Kidney glomerular epithelial cell (primary cell): ENCODE measurements at regions not wholly inside any gene's neighbourhood (a gene's known extent, or its start where the extent isn't known, plus 50 kb on each side); places are given as distances from the start of the nearest gene placed in this dataset.
A peak's percentile ranks its signal among the peaks of the same experiment; 100 is the strongest.
"Not testable (repeated sequence)": the region's sequence is repeated elsewhere in the genome, so short reads cannot be mapped to it uniquely, and the experiment has no call there.

Experiments used
- DNase-seq: peaks from one replicate; lab custom pipeline; 2025; lab: John Stamatoyannopoulos, UW

DNA sequence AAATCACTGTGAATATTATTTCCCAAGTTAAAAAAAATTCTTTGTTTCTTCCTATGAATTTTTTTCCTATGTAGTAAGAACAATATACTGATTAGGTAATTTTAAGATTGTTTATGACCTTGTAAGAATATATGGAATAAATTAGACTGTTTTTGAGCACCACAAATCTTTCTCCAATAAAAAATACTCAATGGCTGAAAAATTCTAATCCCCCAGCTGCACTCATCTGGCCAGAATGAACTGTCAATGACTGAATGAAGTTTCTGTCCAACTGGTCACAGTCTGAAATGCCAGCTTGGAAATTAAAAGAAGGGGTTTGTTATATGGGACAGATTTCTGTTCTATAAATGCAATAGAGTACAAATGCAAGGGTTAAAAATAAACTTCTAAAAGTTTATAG is 569.5 kb upstream of the SEMA6A start:
- no peak for DNase-seq

DNA sequence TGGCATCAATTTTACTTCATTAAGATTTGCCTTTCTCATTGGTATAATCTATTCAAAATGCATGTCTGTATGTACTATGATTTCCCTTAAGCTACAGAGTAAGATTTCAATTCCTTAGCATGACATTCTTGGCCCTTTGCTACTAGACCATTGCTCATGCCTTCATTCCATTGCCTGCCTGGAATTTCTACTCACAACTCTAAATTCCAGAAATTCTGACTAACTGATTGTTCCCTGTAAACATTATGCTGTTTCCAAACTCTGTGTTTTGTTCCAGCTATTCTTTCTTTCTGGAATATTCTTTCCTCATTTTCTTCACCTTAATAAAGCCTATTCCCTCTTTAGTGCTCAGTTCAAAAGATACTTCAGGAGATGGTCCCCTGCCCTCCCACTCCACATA is 568.8 kb upstream of the SEMA6A start:
- peak; percentile 33 for DNase-seq

DNA sequence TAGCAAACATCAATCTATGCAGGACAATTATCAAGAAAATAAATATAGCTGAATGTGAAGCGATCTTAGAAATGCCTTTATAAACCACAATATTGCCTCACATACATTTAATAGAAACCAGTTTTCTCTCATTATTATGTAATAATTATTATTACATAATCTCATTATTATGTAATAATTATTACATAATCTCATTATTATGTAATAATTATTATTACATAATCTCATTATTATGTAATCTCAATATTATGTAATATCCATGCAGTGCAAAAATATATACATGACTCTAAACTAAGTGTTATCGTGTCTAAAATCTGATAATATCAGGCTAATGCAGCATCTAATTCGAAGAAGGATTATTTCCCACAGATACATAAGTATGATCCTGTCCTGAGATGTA is 563.9 kb upstream of the SEMA6A start:
- DNase-seq, result no peak

DNA sequence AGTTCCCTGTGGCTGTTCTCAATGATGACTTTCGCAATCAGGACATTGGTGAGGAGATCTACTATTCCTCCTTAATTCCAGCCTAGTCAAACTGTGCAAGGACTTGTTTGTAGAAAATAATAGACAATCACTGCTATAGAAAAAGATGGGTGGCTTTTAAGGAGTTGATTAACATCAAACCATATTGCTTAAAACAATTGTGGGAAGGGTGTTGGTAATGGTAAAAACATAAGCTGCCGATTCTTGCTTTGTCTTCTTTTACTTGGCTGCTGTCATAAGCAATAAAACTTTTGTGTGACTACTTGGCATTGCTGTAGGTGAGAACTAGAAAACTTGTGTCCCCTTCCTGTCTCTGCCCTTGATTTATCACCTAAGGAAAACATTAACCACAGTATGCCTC is 561.2 kb upstream of the SEMA6A start:
- DNase-seq, result no peak

DNA sequence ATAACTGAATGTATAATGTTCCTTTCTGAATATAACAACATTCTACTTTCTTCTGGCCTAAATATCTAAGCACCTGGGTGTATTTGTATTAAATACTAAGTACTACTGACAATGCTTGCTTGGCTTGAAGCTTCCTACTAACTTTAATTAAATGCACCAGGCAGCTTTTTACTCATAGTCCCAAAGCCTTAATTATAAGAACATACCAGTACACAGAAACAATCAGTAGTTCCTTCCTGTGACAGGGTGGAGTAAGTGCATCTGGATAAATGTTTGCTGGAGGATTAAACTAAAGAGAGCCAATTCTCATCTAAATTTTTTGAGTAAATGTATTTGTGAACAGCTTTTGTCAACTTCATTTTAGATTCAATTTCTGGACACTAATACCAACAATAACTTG is 558.6 kb upstream of the SEMA6A start:
- no peak for DNase-seq

DNA sequence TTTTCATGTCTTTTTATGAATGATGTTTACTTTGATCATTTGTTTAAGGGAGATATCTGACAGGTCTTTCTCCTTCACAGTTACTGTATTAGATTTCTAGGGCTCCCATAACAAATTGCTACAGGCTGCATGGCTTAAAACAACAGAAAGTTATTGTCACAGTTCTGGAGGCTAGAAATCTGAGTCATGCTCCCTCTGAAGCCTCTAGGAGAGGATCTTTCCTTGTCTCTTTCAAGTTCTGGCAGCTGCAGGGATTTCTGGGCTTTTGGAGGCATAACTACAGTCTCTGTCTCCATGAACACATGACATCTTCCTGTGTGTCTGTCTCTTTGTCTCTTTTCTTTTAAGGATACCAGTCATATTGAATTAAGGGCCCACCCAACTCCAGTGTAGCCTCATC is 557.3 kb upstream of the SEMA6A start:
- DNase-seq, result no peak

DNA sequence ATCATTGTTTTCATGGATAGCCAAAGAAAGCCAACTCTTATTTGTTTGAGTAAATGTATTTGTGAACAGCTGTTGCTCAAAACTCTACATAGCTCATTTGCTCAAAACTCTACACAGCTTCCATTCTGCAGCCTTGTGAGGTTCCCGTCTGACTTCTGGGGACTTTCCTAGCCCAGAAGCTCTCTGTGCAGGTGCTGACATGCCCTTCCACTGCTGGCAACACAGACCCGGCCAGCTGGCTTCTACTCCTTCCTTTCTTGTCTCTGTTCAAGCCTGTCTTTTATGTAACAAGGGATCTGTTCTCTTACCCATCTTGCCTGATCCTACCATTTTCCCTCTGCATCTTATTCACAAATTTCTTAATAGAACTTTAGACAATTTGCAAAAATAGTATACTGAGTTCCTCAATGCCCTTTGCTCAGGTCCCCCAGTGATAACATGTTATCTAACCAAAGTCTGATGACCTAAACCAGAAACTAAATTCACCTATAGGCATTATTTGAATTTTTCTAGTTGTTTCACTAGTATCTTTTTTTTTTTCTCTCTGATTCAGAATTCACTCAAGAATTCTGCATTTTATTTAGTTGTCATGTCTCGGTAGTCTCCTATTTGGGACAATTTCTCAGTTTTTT is 556.5 kb upstream of the SEMA6A start:
- no peak for DNase-seq

DNA sequence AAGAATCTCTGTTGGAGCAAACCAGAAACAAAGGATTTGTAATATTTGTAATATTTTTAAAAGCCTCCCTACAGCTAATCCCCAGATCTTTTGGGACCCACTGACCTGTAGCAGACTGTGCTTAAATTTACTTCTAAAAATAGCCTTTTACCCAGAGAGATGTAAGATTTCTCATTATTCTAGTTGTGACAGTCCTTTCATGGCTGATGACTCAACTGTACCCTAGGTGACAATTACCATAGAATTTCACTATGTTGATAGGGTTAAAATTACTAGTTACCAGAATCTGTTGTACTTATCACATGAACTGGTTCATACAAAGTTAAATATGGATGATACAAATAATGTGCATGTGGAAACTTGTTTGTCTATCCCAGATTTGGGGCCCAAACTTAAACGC is 543.9 kb upstream of the SEMA6A start:
- no peak for DNase-seq

DNA sequence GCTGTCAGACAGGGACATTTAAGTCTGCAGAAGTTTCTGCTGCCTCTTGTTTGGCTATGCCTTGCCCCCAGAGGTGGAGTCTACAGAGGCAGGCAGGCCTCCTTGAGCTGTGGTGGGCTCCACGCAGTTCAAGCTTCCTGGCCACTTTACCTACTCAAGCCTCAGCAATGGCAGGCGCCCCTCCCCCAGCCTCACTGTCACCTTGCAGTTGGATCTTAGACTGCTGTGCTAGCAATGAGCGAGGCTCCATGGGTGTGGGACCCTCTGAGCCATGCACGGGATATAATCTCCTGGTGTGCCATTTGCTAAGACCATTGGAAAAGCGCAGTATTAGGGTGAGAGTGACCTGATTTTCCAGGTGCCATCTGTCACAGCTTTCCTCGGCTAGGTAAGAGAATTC is 542.7 kb upstream of the SEMA6A start:
- not testable (repeated sequence) for DNase-seq

DNA sequence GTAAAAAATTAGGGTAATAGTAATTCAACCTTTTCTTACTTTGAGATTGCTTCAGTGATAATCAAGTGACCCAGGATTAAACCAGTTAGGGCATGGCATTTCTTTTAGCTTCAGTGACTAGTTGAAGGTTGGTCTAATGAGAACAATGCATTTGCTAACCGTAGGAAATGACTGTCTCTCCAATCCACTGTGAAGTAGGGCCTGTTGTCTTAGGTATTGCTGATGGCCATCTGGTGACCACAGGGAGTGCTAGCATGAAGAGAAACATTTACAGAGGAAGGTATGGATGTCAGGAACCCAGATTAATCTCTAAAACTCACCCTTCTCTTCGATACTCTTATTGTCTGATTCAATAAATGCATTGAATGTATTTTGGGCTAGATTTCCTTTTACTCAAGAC is 535.9 kb upstream of the SEMA6A start:
- no peak for DNase-seq

DNA sequence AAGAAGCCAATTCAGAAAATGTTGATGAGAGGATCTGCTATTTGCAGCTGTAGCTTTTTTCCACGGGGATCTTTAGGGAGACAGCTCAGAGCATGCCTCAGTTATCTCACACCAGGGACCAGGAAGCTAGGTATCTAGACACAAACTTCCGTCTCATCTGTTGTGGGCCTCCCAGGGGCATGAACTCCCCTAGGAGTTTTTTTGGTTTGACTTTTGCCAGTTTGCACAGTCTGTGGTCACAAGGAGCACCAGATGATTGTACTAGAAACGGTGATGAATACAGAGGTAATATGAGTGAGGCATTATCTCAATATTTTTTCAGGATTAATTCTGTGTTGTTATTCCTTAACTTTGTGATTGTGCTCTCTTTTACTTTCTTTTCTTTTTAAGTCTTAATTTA is 533.2 kb upstream of the SEMA6A start:
- no peak for DNase-seq

DNA sequence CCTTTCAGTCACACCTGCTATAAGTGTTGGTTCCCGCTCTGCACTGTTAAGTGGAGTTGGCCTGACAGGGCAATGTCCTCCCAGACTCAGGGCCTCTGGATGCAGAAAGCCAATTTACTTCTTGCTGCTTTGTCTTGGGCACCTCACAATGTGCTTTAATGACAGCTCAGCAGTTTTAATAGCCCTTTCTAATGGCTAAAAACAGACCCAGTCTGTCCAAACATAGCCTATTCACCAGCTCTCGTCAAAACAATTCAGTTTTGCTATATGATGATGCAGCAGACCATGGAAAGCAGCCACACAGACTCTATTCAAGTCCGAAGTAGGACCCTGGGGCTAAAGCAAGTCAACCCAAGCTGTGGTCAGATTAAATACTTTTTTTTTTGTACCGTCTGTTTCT is 529.1 kb upstream of the SEMA6A start:
- no peak for DNase-seq

DNA sequence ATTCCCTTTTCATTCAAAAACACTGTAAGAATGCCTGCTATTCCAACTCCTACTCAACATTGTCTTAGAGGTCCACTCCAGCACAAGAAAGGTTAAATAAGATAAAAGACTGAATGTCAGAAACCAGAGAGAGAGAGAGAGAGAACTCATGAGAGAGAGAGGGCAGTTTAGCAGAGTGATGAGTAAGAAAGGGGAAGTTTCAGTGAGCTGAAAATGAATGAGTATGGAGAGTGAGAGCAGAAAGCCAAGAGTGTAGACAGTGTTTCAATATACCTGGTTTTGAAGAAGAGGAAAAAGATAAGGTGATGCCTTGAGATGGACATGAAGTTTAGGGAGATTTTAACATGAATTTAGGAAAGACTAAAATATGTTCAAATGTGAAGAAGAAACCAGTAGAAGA is 528.0 kb upstream of the SEMA6A start:
- peak; percentile 31 for DNase-seq

DNA sequence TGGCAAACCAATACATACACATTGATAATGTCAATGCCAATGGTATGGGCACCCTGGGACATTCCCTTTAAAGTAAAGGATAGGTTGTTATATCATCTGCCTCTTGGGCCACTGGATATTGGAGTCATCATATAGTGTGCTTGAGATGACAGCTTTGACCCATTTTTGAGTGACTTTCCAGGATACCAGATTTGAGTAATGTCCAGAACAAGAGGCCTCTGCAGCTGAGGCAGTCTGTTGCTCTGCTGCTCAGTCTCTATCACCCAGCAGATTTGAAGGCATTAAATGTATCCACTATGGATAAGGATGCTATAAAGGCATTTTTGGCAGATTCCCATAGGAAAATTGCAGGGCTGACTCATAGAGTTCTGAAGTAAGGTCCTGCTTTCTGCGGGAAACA is 525.6 kb upstream of the SEMA6A start:
- no peak for DNase-seq

DNA sequence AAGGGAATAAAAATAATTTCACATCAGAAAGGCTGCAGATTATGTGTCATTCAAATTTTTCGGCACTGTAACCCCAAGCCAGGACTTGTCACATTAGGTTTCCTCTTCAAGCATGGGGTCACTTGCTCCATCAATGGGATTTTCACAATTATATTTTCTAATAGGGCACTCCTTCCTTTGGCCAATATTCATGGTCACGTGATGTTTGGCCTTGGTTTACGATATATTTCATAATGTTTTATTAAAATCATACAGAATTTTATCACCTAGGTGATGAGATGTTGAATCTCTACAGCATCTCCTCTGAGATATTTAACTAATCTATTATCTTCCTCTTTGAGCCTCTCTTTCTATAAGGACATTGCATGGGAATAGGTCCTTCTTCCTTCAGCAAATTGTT is 523.5 kb upstream of the SEMA6A start:
- DNase-seq, result no peak

DNA sequence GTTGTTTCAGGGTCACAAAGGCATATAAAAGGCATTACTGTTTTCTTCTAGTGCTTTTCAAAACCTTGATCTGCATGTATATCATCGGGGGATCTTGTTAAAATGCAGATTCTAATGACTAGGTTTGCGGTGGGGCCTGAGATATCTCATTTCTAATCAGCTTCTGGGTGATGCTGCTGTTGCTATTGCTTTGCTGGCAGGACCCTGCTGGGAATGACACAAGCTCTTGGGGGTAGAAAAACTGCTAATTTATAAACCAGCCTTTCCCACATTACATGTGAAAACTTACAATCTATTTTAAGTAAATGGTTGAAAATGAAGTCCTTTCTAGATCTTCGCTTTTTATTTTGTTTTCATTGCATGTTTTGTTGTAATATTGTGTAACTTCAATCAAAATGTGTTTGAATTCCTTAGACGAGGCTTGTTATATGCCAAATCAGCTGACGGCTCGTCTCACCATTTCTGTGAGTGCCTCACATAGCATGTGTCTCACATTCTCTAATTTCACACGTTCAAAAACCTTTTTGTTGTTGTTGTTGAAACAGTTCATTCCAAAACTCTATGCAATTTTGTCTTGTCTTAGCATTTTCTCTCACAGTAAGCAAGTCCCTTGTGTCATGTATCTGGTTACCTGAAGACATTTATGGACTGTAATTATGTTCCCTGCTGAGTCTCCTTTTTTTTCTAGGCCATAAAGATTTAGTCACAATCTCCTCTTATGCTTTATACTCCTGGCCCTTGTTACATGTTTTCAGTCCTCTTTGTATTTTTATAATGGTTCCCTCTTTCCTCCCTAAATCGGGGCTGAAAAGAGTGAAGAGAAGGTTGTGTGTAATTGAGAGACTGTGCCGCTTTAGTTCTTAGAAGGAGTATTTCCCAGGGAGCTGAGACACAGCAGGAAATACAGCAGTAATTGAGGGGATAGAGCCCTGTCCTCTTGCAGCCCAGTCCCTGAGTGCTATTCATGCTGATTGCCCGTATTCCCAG is 521.0 kb upstream of the SEMA6A start:
- DNase-seq, result no peak

DNA sequence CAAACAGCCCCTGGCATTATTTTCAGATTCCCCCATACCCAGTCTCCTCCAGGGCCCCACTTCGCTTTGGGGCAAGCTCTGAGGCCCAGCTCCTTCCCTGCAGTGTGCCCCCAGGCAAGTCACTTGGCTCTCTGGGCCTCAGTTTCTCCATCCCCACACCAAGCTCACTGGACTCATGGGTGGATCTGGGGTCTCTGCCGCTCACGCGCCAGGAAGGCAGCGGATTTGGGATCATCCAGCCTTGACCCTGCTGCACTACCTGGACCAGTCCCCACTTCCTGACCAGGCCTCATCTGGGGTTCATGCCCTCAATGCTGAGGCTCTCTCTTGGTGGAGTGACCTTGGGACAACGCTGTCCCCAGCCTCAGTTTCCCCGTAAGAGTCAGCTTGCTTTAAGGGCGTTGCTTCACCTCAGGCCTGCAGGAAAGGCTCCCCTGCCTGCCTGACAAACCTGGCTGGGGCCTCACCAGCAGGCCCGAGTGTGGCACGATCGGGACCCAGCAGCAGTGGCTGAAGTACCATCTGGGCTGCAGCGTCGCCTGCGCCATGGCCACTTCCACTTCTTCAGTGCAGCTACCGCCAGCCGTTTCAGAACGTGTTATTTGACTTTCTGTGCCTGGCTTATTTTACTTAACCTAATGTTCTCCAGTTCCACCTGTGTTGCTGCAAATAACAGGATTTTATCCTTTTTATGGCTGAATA is 519.6 kb upstream of the SEMA6A start:
- no peak for DNase-seq

DNA sequence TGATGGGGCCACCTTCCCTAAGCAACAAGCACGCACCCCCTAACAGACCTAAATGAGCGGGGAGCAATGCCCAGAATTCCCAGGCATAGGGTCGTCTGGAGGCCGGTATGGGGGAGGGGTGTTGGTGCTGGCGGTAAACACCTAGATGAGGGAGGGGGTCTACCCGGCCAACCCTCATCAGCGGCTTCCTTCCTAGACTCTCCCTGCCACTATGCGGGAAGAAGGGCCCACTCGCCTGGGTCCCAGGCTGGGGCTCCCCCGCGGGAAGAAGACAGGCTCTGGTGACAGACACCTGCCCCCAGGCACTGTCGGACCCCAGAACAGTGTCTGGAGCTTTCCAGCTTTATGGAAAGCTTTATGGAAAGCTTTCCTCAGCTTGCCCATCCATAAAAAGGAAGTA is 519.0 kb upstream of the SEMA6A start:
- no peak for DNase-seq

DNA sequence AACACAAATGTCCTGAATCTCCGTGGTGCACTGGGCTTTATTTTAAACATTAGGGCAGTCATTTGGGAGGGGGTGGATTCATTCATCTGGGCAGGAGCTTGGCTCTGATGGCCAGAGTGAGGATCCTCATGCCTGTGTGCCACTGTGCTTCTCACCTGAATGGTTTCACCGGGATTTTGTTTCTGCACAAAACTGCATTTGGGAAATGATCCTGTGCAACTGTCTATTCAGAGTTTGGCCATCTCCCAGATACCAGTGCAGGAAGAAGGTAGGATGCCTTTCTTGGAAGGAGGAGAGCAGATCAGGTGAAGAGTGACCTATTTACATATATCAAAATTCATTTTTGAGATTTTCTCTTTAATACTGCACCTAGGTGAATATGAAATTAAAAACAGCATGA is 514.4 kb upstream of the SEMA6A start:
- DNase-seq, result no peak

DNA sequence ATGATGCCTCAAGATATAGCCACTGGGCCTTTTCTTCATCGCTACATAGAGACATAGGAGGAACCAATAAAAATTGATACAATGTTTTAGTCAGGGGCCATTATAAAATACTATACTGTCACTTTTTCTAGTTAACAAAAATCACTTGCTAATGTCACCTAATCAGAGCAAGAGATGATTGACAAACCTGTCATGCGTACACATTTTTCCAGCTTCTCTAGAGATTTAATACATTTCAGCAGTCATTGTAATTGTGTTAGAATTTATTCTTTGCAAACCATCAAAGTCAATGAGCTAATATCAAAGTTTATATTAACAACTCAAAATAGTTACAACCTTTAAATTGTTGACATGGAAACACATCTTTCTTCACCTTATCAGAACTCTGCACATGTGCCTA is 513.6 kb upstream of the SEMA6A start:
- DNase-seq, result no peak

DNA sequence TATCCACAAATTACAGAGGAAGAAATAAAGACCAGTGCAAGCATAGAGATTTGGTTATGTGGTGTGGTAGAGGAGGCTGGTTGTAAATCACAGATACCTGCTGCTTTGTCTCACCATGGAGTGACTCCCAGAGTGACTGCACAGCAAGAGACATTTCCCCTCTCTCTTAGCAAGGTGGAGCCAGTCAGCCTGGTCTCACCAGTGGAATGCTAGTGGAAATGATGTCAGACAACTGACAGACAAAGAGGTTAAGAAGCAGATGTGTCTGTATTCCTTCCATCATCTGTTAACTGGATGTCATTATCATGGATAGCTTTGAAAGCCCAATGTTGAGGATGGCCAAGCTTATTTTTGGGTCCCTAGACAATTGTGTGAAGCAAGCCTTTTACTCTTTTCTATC is 509.4 kb upstream of the SEMA6A start:
- DNase-seq, result no peak

DNA sequence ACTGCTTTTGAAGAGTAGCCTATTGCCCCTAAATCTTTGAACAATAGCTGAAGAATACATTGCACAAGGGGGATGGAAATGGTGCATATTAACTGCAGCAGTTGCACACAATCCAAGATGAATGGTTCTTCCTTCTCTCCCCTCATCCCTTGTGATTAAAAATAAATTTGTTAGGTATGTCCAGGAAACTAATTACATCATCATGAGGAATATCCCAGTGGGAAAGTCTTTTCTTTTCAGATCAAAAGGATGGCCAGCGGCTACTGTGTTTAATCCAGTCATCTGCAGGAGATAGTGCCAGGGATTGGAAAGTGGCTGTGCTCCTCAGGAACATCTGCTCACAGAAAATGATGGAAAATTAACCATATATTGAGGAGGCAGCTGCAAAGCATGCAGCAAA is 508.4 kb upstream of the SEMA6A start:
- no peak for DNase-seq

DNA sequence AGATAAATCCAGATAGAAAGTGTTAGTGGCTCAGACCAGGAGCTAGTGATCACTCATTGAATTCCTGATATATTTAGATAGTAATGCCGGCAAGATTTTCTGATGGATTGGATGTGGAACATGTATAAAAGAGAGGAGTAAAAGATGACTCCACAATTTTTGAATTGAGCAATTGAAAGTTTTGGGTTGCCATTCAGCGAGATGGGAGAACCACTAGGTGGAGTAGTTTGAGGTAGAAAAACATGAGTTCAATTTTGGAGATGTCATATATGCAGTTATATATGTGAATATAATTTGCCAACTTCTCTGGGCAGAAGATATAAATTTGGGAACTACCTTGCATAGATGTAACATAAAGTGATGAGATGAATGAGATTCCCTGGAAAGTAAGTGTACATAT is 502.5 kb upstream of the SEMA6A start:
- no peak for DNase-seq
